Cardiac fibroblast (primary cell): ENCODE measurements at regions not wholly inside any gene's neighbourhood (a gene's known extent, or its start where the extent isn't known, plus 50 kb on each side); places are given as distances from the start of the nearest gene placed in this dataset.
"Not testable (repeated sequence)": the region's sequence is repeated elsewhere in the genome, so short reads cannot be mapped to it uniquely, and the experiment has no call there.

Experiments
- DNase-seq, 2 donors: peaks; one replicate each; pipeline versions ENCODE4 v3.0.0 to v3.0.0-alpha.2; 2010; ENCODE audit warnings: low read depth in 2 of 2
- H3K4me3 ChIP-seq, 2 donors: replicated peaks in 1 of 2; 1 replicate in 1 of 2; 2 replicates in 1 of 2; pipeline ENCODE4 v1.5.1; 2011; ENCODE audit warnings: low read depth in 2 of 2, low read length in 2 of 2, mild to moderate bottlenecking in 2 of 2, moderate library complexity in 1 of 2
- CTCF ChIP-seq: IDR thresholded peaks from one replicate; pipeline ENCODE4 v1.5.1; 2011; ENCODE audit warnings: low read depth, mild to moderate bottlenecking, low read length, inconsistent platforms

- H3K4me3 ChIP-seq = no peak overlapping the region
- no peak for TF ChIP-seq CTCF
- DNase-seq = no peak
Measured at GRCh38 chr2:107747964-107748583, 78.6 kb upstream of the RGPD4 start.

- DNase-seq = no peak
- H3K4me3 ChIP-seq = no peak overlapping the region
- TF ChIP-seq CTCF = no peak
Measured at GRCh38 chr2:107751936-107752335, 74.8 kb upstream of the RGPD4 start.

- DNase-seq, H3K4me3 ChIP-seq: not testable (repeated sequence)
Measured at GRCh38 chr2:107753806-107754205, 72.9 kb upstream of the RGPD4 start.

GRCh38 chr2:107757223-107757622 is 69.5 kb upstream of the RGPD4 start:
- TF ChIP-seq CTCF = no peak
- no peak overlapping the region for H3K4me3 ChIP-seq
- DNase-seq = no peak

- no peak for DNase-seq
- H3K4me3 ChIP-seq = no peak overlapping the region
- TF ChIP-seq CTCF = no peak
Measured at GRCh38 chr2:107760620-107761364, 65.9 kb upstream of the RGPD4 start.

GRCh38 chr2:107772353-107772752 is 54.3 kb upstream of the RGPD4 start:
- TF ChIP-seq CTCF = no peak
- no peak for DNase-seq
- no peak overlapping the region for H3K4me3 ChIP-seq

GRCh38 chr2:107775211-107775610 is 51.5 kb upstream of the RGPD4 start:
- no peak for TF ChIP-seq CTCF
- DNase-seq = no peak
- H3K4me3 ChIP-seq = no peak overlapping the region
